ENCODE measurements at regions not wholly inside any gene's neighbourhood (a gene's known extent, or its start where the extent isn't known, plus 50 kb on each side); places are given as distances from the start of the nearest gene placed in this dataset.
"Not testable (repeated sequence)": the region's sequence is repeated elsewhere in the genome, so short reads cannot be mapped to it uniquely, and the experiment has no call there.

- intact Hi-C loops (cut with DNase I); H3K27ac ChIP-seq; H3K9me3 ChIP-seq; H3K36me3 ChIP-seq; H3K4me1 ChIP-seq; H3K4me3 ChIP-seq; FAIRE-seq; ATAC-seq; H3K27me3 ChIP-seq; DNase-seq: not testable (repeated sequence)
- 47 to 67% methylated on average over 8 of the region's 8 CpGs for WGBS, 2 donors
Measured at GRCh38 chr7:6882321-6882721, 56.2 kb upstream of the CCZ1B start.

GRCh38 chr7:6883756-6884155 is 57.7 kb upstream of the CCZ1B start:
- H3K36me3 ChIP-seq; FAIRE-seq; H3K27ac ChIP-seq; DNase-seq; H3K4me3 ChIP-seq; intact Hi-C loops (cut with DNase I); H3K27me3 ChIP-seq; ATAC-seq; H3K9me3 ChIP-seq; H3K4me1 ChIP-seq: not testable (repeated sequence)
- WGBS, 2 donors, result 70 to 76% methylated on average over 8 to 10 of the region's 10 CpGs

GRCh38 chr7:6886198-6886597 is 60.1 kb upstream of the CCZ1B start:
- FAIRE-seq (no peak), DNase-seq (no peak), ATAC-seq (no peak)
- H3K4me1 ChIP-seq, result no peaks in the 10 kb centered on the region
- 77 to 78% methylated on average over 8 of the region's 8 CpGs for WGBS, 2 donors
- no peak for TF ChIP-seq CTCF (IDR thresholded peaks at IDR 0.05)
- no peaks in the 10 kb centered on the region for H3K27me3 ChIP-seq
- H3K36me3 ChIP-seq, result no peaks in the 10 kb centered on the region
- H3K27ac ChIP-seq, result no peak overlapping the region
- H3K4me3 ChIP-seq, result no peak overlapping the region
- intact Hi-C loops (cut with DNase I), result no loop called here
- H3K9me3 ChIP-seq, result no peaks in the 10 kb centered on the region

GRCh38 chr7:6888267-6889045 is 62.4 kb upstream of the CCZ1B start:
- H3K4me1 ChIP-seq; ATAC-seq; H3K4me3 ChIP-seq; DNase-seq; FAIRE-seq; H3K36me3 ChIP-seq; H3K27me3 ChIP-seq; intact Hi-C loops (cut with DNase I); H3K27ac ChIP-seq; H3K9me3 ChIP-seq: not testable (repeated sequence)
- 73 to 83% methylated on average over 13 of the region's 13 CpGs for WGBS, 2 donors

- no peak for DNase-seq
- no peak for TF ChIP-seq CTCF (IDR thresholded peaks at IDR 0.05)
- intact Hi-C loops (cut with DNase I), result no loop called here
- ATAC-seq, result no peak
- FAIRE-seq, result no peak
- no peaks in the 10 kb centered on the region for H3K4me1 ChIP-seq
- H3K4me3 ChIP-seq, result no peak overlapping the region
- H3K27me3 ChIP-seq, result no peaks in the 10 kb centered on the region
- no peak overlapping the region for H3K27ac ChIP-seq
- no peaks in the 10 kb centered on the region for H3K36me3 ChIP-seq
- WGBS, 2 donors, result 75 to 83% methylated on average over 8 of the region's 8 CpGs
- H3K9me3 ChIP-seq, result no peaks in the 10 kb centered on the region
Measured at GRCh38 chr7:6889252-6889812, 63.3 kb upstream of the CCZ1B start.

GRCh38 chr7:6902097-6902518 is 76.0 kb upstream of the CCZ1B start:
- H3K36me3 ChIP-seq; H3K4me3 ChIP-seq; FAIRE-seq; H3K27ac ChIP-seq; intact Hi-C loops (cut with DNase I); DNase-seq; H3K4me1 ChIP-seq; H3K27me3 ChIP-seq; H3K9me3 ChIP-seq; ATAC-seq: not testable (repeated sequence)
- WGBS, 2 donors, result 38 to 45% methylated on average over 4 of the region's 4 CpGs

GRCh38 chr7:6903289-6903688 is 77.2 kb upstream of the CCZ1B start:
- H3K27ac ChIP-seq; H3K27me3 ChIP-seq; H3K36me3 ChIP-seq; H3K4me1 ChIP-seq; FAIRE-seq; H3K9me3 ChIP-seq; DNase-seq; intact Hi-C loops (cut with DNase I); ATAC-seq; H3K4me3 ChIP-seq: not testable (repeated sequence)
- 59 to 83% methylated on average over 7 of the region's 7 CpGs for WGBS, 2 donors

GRCh38 chr7:6903792-6904191 is 77.7 kb upstream of the CCZ1B start:
- not testable (repeated sequence) for FAIRE-seq, DNase-seq
- WGBS, 2 donors, result 50 to 58% methylated on average over 4 of the region's 4 CpGs

More at GRCh38 chr7:6903792-6904191, 77.7 kb upstream of the CCZ1B start:
- H3K9me3 ChIP-seq; ATAC-seq; H3K36me3 ChIP-seq; H3K27me3 ChIP-seq; H3K4me1 ChIP-seq; H3K27ac ChIP-seq; H3K4me3 ChIP-seq; intact Hi-C loops (cut with DNase I): not testable (repeated sequence)
